ENCODE measurements at regions not wholly inside any gene's neighbourhood (a gene's known extent, or its start where the extent isn't known, plus 50 kb on each side); places are given as distances from the start of the nearest gene placed in this dataset.
A peak's percentile ranks its signal among the peaks of the same experiment; 100 is the strongest.
"Not testable (repeated sequence)": the region's sequence is repeated elsewhere in the genome, so short reads cannot be mapped to it uniquely, and the experiment has no call there.

DNA sequence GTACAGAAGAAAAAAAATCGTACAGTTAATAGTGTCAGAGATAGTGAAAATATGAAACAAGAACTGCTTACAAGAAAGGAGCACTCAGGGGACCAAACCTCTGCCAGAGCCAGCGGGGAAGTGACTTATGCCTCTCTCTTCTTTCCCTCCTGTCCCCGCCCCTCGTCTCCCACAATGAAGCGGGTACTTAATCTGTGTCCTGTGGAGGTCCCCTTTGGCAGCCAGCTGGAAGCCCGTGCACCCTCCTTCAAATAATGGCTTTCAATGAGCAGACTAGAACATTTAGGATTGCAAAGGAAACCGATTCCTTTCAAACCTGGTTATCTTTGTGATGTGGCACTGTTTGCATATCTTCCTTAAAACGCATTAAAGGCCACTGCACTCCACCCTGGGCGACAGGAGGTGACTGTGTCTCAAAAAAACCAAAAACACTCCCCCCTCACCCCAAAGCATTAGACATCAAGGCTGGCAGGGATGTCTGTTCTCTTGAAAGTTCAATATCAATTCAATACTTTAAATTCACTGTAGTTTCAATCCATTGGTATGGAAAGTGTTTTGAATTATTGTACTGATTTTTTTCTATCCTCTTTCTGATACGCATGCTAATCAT, 51.7 kb downstream of the PPIAL4C start:
- DNase-seq, result not testable (repeated sequence)

DNA sequence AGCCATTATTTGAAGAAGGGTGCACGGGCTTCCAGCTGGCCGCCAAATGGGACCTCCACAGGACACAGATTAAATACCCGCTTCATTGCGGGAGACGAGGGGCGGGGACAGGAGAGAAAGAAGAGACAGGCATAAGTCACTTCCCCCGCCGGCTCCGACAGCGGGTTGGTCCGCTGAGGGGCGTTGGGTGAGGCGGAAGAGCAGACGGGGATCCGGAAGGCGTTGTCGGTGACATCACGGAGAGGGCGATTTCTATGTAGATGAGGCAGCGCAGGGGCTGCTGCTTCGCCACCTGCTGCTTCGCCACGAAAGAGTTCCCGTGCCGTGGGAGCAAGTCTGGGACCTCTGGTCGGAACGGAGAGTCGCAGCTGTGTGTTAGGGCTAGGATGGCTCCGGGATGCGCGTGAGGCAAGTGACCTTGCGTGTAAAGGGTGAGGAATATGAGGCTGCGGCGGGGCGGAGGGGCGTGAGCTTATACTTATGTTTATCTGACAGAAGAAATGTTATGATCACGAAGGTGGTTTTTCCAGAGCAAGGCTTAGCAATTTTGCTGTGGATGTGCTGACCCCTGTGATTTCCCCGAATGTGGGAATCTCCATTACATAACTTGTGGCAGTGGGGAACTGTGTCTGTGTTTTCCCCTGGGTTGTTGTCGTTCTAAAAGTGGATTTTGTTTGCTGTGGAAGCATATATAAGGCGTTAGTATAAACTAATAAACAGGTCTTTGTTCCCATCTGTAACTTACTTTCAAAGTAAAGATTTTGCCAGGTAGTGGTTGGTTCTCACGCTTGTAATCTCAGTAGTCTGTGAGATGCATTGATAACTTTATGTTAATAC, 52.9 kb downstream of the PPIAL4C start:
- DNase-seq, result peak; percentile 82

DNA sequence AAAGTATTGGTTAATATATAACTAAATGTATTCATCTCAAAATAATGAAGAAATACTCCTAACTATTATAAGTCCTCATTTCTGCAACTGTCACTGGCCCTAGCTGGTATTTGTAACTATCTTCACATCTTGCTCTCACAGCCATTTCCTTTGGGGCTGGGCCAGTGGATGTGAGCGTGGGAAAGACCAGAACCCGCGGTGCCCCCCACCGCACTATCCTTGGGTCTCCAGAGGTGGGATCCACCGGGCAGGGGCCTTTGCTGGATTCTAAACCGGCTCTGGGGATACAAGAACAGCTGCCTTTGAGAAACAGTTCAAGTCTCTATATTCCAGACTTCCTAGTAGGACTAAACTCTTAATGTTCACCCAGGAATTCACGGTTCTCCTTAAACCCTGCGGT, 54.8 kb downstream of the PPIAL4C start:
- DNase-seq, result not testable (repeated sequence)

DNA sequence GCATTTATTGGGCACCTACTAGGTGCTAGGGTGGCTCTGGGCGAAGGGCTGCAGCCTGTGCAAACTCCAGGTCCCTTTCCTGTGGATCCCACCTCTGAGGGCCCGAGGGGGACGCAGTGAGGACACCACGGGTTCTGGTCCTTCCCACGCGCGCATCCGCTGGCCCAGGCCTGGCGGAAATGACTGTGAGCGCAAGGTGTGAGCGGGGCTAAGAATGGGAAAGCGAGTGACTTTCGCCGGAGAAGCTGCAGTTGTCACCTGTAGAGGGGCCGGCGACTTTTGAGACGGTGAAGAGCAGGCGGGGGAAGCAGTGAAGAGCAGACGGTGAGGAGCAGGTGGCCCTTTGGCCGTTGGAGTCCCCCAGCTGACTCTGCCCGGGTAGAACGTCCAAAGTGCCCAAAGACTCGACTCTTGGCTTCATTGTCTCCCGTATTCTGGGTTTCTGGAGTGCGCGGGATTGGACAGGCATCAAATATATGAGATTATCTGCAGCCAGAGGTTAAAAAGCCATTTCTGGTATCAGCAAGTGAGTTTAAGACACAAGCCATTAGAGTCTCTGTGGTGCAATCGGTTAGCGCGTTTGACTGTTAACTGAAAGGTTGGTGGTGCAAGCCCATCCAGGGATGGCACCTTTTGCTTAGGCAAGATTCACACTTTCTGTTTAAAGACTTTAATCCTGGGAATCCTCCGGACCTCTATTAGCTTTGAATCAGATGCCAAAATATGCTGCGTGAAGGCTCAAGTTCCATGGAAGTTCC, 55.4 kb downstream of the PPIAL4C start:
- DNase-seq, result not testable (repeated sequence)

DNA sequence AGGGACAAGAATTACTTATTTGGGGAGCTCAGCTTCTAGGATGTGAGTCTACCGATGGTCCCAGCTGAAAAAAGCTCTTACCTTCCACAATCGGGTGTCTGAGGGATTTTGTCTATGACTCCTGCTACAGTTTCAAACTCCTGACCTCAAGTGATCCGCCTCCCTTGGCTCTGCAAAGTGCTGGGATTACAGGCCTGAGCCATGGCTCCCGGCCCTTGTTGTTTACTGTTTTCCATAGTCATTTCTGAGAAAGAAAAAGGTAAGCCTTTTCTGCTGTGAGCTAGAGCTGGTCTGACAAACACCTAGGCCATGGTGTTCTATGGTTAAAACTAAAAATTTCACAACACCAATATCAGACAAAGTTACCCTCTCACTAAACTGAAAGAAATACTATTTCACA, 57.5 kb downstream of the PPIAL4C start:
- DNase-seq, result not testable (repeated sequence)

DNA sequence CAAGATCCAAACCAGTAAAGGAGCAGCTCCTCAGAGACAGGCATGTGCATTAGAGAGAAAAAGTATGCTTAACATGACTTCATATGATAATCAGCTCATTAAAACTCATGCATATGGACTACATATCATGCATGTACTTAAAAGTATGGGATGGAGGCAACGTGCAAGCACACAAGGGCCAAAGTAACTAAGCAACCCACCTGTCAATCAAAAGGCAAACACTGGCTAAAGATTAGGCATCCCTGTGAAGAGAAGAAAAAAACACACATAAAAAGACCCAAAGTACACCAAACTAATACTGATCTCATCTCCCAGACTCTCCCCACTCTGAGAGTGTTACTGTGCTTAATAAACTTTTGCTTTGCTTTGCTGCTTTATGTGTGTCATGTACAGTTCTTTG, 61.2 kb downstream of the PPIAL4C start:
- DNase-seq, result not testable (repeated sequence)

DNA sequence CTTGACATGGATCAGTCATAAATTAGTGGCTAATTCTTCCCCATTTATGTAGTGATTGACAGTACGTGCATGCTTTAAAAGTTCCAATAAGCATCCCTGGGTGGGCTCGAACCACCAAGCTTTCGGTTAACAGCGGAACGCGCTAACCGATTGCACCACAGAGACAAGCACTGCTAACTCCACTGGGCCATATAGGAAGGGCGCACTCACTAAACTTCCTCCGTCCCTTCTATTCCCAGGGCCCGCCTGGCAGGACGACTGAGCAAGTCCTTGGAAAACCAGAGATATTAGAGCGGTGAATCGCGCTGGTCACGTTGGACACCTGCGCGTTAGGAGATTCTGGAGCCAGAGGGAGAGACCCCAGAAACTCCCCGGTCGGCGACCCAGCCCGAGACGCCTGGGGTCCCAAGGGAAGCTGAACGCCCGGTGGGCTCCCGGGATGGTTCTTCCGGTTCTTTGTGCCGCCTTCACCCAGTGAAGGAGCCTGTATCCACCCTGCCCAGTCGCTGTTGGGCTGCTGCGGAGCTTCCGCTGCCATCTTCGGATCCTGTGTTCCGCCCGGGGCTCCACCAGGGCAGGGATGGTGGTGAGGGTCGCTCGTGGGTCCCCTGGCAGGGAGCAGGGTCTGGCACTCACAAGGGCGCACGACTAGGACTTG, 62.8 kb downstream of the PPIAL4C start:
- not testable (repeated sequence) for DNase-seq

DNA sequence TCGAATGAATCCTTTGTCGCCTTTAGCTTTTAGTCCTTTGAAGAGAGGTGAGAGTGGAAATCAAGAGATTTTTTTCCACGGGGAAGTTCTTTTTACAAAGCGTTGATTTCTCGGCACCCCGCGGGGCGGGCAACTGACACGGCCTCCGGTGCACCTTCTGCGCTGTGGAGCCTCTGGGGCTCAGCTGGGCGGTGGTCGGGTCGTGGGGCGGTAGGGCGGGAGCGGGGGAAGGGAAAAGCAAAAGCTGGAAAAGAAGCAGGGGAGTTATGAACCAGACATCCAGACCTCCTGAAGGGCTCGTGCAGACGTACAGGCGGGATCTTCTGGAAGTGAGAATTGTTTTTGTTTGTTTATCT, 63.3 kb downstream of the PPIAL4C start:
- not testable (repeated sequence) for DNase-seq

DNA sequence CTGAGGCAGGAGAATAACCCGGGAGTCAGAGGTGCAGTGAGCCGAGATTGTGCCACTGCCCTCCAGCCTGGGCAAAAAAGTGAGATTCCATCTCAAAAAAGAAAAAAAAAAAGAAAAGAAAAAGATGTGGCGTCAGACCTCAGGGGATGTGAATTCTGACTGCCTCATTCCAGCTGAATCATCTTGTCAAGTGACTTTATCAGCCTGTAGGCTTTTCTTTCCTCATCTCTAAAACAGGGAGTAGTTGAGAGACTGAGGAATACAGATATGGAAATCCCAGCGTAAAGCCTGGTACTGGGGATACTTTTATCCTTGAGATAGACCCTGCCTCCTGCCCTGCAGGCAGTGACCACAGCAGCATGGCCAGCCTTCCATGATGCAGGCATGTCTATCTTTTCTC, 74.1 kb downstream of the PPIAL4C start:
- DNase-seq, result not testable (repeated sequence)

DNA sequence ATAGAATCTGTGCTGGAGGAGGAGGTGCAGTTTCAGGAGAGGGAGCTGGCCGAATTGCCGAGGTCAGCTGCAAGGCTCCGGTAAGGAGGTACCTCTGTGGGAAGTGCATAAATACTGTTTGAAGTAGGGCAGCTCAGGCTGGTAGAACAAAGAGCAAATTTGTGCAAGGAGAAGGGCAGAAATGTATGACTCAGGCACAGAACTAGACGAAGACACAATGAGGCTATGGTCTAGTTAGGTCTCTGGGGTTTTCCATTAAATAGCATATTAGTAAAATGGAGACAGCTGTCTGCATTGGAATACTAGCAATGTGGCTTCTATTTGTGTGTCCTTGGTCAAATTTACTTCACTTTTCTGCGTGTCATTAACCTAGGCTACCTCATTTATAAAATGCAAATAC, 74.5 kb downstream of the PPIAL4C start:
- DNase-seq, result not testable (repeated sequence)

DNA sequence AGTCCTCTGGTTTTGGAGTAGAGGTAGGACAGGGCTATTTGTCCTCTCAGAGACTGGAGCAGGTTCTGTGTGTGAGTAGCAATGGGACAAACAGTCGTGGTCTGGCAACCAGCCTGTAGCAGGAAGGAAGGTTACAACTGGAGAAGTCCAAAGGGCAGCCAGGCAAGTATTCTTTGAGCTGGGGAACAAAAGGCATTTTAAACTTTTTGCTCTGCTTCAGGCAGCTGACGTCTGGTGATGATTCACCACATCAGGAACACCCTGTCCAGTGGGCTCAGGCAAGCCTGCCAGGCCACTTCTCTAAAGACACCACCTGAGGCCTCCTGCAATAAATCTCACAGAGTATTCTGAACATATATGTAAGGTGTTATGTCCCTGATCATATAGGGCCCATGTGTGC, 81.0 kb downstream of the PPIAL4C start:
- not testable (repeated sequence) for DNase-seq

DNA sequence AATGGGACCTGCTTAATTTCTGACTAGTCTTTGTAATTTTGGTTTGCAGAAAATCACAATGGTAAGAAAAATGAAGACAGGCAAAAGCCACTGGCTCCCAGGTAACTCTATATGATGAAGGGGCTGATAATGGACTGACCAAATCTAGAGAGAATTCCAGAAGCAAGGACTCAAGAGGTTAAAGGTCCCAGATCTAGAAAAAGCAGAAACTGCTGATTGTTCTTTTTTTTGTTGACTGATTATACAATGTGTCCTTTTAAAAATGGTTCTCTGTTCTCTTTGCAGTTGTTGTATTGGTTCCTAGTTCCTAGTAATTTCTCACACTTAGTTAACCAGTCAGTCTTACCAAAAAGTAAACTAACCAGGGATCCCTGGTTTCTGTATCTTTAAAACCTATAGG, 81.4 kb downstream of the PPIAL4C start:
- not testable (repeated sequence) for DNase-seq

DNA sequence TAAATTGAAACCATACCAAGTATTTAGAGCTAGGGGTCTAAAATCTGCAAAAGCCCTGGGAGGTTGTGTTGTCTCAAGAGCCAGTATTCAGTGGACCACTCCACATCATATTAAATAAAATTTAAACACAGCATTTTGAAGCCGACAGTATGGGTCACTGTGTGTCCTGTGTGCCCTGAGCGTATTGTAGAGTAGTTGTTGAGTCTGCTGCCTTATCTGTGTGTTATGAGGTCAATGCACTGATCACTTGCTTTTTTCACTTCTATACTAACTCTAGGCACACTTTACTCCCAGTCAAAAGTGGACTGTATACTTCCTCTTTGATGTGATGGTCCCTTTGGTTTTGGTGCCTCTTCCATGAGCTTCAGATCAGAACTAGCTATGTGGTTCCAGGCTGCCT, 81.9 kb downstream of the PPIAL4C start:
- DNase-seq, result not testable (repeated sequence)

DNA sequence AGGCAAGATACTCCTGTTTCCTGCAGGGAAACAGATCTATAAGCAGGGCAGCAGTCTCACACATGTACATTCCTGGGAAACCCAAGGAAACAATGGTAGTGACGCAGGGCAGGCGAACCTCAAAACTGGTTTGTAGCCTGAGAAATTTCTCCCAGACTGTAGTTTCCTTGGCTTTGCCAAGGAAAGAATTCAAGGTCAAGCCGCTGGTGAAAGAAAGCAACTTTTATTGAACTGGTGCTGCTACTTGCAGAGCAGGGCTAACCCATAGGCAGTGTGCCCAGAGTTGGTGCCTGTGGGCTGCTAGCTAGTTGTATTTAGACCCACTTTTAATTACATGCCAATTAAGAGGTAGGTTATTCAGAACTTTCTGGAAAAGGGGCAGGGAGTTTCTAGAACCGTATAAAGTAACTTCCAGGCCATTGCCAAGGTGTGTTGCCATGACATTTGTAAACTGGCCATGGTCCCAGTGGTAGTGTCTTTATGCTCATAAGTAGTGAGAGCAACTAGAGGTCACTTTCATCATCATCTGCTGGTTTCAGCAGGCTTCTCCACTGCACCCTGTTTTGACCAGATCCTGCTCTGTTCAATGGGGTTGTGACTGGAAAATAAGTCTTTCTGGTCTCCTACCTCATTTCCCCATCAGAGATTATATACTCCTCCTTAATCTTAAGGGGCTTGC, 89.7 kb downstream of the PPIAL4C start:
- not testable (repeated sequence) for DNase-seq

DNA sequence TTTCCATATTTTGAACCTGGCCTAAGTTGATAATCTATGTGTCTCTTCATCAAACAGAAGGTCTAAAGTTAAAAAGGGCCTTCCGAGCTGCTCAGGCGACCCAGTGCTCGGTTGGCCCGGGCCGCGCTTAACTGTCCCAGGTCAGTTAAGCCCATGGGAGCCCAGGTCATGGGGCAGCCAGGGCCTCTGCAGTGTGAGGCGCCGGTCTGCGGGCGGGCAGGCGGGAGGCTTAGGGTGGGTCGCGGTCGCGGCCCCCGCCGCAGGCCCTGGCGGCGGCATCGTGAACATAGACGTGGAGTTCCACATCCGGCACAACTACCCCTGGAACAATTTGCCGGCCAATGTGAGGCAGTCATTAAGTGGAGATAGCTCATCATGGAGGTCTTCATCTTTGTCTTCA, 91.3 kb downstream of the PPIAL4C start:
- not testable (repeated sequence) for DNase-seq

DNA sequence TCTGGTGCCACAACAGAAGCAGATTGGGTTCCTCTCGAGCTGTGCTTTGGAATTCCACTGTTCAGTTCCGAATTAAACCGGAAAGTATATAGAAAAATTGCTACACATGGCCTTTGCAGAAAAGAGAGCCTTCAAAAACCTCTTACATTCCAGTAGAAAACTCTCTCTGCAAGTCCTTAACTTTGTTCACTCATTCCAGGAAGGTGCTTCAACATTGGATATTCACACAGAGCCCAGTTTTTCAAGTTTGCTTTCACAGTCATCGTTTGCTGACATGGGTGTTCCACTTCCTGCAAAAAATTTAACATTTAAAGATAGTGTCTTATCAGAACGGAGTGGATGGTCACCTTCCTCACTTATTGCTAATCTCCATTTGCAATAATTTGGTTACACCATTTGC, 93.7 kb downstream of the PPIAL4C start:
- DNase-seq, result not testable (repeated sequence)

DNA sequence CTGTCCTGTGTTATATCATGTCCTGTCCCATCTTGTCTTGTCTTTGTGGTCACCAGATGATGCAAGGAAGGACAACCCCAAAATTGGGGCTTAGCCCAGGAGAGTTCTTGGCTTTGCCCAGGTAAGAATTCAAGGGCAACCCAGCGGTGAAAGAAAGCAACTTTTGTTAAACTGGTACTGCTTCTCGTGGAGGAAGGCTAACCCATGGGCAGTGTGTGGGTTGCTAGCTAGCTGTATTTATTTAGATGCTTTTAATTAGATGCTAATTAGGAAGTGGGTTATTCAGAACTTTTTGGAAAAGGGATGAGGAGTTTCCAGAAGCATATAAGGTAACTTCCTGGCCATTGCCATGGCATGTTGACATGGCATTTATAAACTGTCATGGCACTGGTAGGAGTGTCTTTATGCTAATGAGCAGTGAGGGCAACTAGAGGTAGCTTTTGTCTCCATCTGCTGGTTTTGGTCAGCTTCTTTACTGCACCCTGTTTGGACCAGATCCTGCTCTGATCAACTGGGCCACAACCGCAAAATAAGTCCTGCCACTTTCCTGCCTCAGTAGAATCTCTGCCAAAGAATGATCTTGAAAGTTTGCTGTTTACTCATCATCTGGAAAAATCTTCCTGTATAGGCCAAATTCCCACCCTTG, 95.8 kb upstream of the FCGR1A start:
- not testable (repeated sequence) for DNase-seq

DNA sequence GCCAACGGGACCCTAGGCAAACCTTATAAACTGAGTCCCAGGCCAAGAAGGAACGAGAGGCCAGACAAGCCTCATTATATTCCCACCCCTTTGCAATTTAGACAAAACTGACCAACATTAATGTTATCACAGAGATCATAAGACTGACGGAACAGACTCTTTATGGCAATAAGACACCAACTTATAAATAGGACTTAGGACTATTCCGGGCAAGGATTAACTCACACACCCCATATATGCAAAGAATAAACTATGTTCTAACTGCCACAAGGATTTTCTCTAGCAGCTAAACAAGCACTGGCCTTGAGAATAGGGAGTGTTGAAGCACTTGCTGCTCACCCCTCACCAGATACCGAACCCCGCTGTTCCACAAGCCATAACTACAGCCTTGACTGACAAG, 91.1 kb upstream of the FCGR1A start:
- not testable (repeated sequence) for DNase-seq

DNA sequence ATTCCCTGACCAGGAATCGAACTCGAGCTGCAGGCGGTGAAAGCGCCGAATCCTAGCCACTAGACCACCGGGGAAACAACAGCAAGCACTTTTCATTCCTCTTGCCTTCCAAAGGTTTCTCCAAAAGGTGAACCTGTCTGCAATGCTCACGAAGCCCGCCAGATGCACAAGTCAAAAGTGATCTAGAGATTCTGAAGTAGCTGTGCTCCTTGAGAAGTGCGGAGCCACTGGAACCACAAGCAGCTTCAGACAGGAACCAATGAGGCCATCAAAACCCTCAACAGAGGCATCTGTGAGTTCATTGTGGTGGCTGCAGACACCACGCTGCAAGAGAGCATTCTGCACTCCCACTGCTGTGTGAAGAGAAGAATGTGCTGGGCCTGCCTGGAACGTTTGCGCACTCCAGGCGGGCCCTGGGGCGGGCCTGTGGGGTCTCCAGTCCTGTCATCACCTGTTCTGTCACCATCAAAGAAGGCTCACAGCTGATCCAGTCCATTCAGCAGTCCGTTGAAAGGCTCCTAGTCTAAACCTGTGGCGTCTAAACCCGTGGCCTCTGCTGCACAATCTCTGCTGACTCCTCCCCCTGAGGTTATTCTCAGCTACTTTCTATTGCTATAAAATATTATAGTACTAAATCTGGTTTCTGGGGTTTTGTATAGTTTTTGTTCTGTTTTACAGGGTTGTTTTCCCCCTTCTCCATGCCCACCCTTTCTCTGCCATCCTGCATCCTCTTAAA, 89.5 kb upstream of the FCGR1A start:
- DNase-seq, result not testable (repeated sequence)

DNA sequence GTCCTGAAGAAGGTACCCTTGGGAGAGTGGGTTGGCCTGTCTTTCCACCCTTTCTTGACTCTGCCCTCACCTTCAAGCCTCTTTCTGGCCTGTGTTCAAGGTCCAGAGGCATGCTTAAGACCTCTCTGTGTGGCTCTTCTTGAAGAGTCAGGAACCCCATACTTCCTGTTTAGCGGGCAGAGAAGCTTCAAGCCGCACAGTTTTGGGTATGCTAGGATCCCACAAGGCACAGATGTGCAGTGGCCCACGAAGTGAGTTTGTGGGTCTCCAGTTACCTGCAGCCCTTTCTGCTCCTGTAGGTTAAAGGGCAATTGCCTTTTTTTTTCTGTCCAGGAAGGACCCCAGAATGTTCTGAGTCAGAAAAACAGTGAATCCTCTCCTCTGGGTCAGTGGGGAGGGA, 87.4 kb upstream of the FCGR1A start:
- not testable (repeated sequence) for DNase-seq

DNA sequence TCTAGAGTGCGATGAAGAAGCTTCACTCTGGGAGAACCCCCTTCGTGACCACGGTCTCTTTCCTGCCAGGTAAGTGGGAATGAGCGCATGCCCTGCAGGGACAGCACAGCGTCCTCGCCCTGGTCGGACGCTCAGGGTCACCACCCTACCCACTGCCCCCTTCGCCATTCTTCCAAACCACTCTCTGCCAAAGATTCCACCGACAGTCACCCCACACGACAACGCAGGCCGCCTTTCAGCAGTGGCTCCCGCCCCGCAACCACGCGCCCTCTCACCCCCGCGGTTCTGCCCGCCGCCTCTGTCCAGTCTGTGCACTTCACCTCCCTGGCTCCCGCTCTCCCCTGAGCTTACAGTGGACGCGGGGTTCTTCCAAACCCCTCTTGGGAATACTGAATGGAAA, 82.3 kb upstream of the FCGR1A start:
- not testable (repeated sequence) for DNase-seq
